NCI-H345 (cell line): ENCODE measurements at regions not wholly inside any gene's neighbourhood (a gene's known extent, or its start where the extent isn't known, plus 50 kb on each side); places are given as distances from the start of the nearest gene placed in this dataset.

Source experiments
- DNase-seq: peaks from one replicate; lab custom pipeline; 2025; lab: John Stamatoyannopoulos, UW

GRCh38 chr4:184575306-184575705 lies 73.9 kb downstream of the CASP3 start:
- DNase-seq: no peak

GRCh38 chr4:184574861-184575260 lies 74.4 kb downstream of the CASP3 start:
- no peak for DNase-seq

- DNase-seq: no peak
Observed at GRCh38 chr4:184573701-184574100, 75.5 kb downstream of the CASP3 start.

DNA sequence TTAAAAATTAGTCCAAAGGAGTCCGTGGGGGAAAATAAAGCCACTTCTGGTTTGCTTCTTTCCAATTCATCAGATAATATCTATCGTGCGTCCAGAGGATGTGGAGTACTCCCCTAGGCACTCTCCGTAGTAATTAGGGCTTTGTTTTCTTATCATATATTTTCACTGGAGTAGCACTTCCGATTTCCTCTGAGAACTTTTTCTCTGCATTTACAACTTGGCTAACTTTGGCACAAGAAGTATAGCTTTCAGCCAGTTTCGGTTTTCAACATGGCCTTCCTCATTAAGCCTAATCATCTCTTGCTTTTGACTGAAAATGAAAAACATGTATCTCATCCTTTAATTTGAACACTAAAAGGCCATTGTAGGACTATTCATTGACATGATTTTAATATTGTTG lies 80.5 kb downstream of the CASP3 start:
- no peak for DNase-seq

GRCh38 chr4:184563621-184564020 lies 85.6 kb downstream of the CASP3 start:
- DNase-seq: no peak

GRCh38 chr4:184558996-184559395 lies 84.6 kb upstream of the IRF2 start:
- no peak for DNase-seq

DNA sequence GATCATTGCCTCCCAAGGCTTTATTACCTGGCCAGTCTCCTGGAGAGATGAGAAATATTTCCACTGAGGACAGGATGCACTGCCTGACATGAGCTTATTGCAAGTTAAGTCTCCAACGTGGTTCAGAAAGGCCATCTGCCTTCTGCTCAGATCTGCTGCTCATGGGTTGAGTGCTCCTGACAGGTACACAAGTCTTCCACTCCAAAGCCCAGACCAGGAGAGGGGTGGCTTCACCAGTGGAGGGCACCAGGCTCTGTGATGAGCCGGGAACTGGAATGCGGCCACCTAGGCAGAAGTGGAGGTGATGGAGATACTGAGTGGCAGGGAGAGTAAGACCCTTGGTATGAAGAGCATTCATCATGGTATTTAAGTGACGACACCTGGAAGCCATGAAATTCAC lies 79.5 kb upstream of the IRF2 start:
- DNase-seq: no peak

DNA sequence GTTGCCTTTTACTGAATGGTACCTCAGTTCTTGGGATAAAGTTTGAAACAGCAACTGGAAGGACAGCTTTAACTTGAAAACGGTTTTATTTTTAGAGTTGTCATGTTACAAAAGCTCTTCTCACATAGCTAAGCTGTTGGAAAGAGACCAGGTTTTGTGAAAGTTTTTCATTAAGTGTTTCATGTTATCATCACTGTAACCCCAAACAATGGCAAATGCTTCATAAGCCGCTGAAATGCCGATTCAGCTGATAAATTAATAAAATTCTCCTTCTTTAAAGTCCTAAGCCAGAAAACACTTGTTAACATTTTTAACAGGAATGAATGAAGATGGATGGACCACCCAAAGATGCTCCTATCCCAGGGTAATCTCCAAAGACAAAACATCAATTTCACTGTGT lies 76.1 kb upstream of the IRF2 start:
- DNase-seq: no peak

- no peak for DNase-seq
Observed at GRCh38 chr4:184548648-184549341, 74.4 kb upstream of the IRF2 start.

DNA sequence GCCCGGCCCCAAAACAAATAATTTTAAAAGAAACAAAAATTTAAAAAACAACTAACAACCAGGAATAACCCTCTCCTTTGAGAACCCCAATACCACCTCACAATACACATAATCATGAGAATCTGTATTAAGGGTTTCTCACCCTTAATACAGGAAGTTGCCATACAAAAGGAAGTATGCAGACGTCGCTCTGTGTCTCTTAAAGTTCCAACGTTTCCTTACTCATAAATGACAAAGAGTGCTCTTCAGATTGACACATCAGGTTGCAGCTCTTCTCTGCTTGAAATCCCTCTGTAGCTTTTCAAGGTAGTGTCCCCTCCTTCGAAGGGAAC lies 73.9 kb upstream of the IRF2 start:
- no peak for DNase-seq

DNA sequence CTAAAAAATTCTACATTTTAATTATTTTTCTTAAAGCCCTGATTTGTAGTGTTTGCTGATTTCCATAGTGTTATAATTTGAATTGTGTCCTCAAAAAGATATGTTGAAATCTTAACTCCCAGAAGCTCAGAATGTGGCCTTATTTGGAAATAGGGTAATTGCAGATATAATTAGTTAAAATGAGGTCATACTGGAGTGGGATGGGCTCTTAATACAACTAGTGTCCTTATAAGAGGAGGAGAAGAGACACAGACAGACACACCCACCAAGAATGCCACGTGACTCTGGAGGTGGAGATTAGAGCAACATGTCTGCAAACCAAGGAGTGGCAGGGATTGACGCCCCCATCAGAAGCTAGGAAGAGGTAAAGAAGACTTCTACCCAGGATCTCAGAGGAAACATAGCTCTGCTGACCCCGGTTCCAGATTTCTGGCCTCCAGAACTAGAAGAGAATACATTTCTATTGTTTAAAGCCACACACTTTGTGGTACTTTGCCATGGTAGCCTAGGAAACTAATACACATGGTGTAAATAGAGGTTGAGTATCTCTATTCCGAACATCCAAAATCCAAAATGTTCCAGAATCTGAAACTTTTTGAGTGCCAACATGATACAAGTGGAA lies 70.5 kb upstream of the IRF2 start:
- no peak for DNase-seq

DNA sequence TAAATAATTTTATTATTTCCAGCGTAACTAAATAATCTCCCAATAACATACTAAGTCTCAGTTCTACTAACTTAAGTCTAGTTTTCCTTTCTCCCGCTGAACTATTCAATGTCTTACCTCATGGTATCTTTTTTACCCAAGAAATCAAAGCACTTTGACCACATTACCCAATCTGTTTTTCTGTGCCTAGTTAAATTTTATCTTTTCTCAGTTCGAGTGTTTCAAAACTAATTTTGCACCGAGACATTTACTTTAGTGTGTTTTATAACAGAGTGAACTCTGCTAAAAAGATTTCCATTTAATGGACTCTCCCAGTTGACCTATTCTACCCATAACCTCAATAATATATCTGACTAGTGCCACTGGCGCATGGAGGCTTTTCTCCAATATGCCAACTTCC lies 67.6 kb upstream of the IRF2 start:
- no peak for DNase-seq

DNA sequence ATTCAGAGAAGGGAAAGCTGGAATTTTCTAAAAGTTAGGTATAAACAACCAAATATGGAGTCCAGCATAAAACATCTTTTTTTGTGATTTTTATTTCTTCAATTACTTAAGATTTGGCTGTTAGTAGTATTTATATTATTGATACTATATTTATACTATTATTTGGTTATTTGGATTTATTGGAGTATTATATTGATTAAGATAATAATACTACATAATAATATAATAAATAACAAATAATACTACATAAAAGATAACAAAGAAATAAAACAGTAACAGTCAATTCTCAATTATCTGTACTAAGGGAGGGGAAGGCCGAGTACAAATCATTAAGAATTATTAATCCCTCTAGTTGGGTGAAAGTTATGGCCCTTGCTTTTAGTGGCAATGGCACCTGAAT lies 66.0 kb upstream of the IRF2 start:
- DNase-seq: no peak

GRCh38 chr4:184538023-184538599 lies 63.8 kb upstream of the IRF2 start:
- peak; percentile 71 for DNase-seq

DNA sequence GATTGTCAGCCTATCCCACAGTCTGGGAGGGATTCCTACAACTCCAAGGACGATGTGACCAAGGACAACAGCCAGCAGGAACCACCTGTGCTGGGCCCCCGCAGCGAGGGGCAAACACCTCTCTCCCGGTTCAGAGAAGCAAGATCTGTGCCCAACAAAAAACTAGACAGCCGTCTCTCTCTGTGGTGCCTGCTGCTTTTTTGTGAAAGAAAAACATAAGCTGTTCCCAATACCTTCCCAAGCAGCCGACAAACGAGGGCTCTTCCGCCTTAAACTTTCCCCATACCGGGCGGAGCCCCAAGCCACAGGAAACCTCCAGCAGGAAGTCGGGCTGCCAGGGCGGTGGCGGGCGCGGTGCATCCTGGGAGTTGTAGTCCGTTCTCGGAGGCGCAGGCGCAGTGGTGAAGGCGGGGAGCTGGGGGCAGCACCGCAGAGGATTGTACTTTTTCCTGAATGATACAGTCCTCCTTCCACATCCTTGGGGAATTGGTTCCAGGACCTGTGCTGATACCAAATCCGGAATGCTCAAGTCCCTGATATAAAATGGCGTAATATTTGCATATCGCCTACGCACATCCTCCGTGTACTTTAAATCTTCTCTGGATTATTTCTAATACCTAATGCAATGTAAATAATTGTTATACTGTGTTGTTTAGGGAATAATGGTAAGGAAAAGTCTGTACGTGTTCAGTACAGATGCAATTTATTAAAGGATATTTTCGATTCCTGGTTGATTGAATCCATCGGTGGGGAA lies 63.1 kb upstream of the IRF2 start:
- DNase-seq: peak; percentile 93

GRCh38 chr4:184536881-184537248 lies 62.5 kb upstream of the IRF2 start:
- no peak for DNase-seq

- no peak for DNase-seq
Observed at GRCh38 chr4:184536065-184536880, 61.9 kb upstream of the IRF2 start.

DNA sequence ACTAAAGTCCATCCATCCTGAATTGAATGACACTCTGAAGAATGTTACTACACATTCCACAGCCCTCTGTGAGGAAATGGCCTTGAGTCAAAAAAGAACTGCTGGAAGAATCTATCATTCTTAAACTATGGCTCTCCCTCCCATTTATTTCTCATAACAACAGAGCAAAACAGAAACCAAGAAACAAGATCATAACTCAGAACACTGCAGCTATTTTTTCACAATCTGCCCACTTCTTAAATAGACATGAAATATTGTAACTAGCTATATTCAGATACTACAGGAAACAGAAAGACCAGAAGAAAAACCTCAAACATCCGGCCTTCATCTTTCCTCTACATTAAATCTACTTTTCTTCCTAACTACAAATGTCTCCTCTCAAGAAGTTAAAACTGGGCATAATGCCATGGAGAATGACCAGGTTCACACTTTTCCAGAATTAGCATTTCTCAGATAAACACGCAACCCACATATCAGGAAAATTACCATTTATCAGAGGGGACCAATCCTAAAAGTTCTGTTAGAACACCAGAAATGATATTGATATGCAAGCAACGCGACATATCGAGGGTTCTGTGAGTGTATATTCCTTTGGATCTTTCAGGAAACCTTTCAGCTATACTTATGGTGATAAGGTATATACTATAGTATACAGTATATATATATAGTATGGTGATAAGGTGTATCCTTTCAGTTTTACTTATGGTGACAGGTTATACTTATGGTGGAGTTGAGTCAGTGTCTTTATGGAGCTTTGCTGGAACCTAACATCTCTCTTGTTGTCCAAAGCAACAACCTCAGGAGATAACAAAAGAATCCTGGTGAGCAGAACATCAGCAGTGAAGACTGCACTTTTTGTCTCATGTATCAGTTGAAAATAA lies 60.4 kb upstream of the IRF2 start:
- no peak for DNase-seq

DNA sequence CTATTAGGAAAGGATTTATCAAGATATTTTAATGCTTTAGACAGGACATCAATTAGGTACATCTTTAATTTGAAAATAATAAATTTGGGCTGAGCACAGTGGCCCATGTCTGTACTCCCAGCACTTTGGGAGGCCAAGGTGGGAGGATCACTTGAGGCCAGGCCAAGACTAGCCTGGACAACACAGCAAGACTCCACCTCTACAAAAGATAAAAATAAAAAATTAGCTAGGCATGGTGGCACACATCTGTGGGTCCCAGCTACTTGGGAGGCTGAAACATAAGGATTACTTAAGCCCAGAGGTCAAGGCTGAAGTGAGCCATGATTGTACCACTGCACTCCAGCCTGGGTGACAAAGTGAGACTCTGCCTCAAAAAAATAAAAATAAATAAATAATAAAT lies 59.6 kb upstream of the IRF2 start:
- no peak for DNase-seq

GRCh38 chr4:184531008-184531407 lies 56.7 kb upstream of the IRF2 start:
- no peak for DNase-seq

- no peak for DNase-seq
Observed at GRCh38 chr4:184529283-184529682, 54.9 kb upstream of the IRF2 start.
